A673 (cell line): ENCODE measurements at regions not wholly inside any gene's neighbourhood (a gene's known extent, or its start where the extent isn't known, plus 50 kb on each side); places are given as distances from the start of the nearest gene placed in this dataset.

Experiments used
- BruUV-seq: library from RNA; stranded (reverse); fragments of 400-500 nt; replicated peaks from 2 replicates; lab custom pipeline; 2021; lab: Mats Ljungman, UMichigan
- CTCF ChIA-PET: fragments of 300-600 bp; sonication (Branson Sonifier 250); formaldehyde crosslinking; loops from one replicate; lab custom pipeline; 2022; ENCODE audit warnings: antibody characterized with exemption; lab: Charles Lee
- POLR2A ChIA-PET: fragments of 300-600 bp; sonication (Branson Sonifier 250); formaldehyde crosslinking; loops from one replicate; lab custom pipeline; 2022; ENCODE audit warnings: antibody characterized with exemption; ENCODE audit not compliant: low non-redundant PET; lab: Charles Lee
- DNase-seq: peaks from one replicate; pipeline ENCODE4 v3.0.0-alpha.2; 2015; ENCODE audit warnings: low spot score
- H3K27ac ChIP-seq: fragments of 200-600 bp; sonication (generic); 2 replicates; pipeline ENCODE4 v1.5.1; 2016; ENCODE audit warnings: mixed run types, low read depth, mild to moderate bottlenecking, mixed read lengths, antibody characterized with exemption, low read length; ENCODE audit not compliant: poor library complexity, severe bottlenecking
- H3K27me3 ChIP-seq: fragments of 200-600 bp; sonication (generic); replicated peaks from 2 replicates; pipeline ENCODE4 v1.6.1; 2017; ENCODE audit warnings: mixed run types, low read depth, mild to moderate bottlenecking, mixed read lengths, antibody characterized with exemption, low read length; ENCODE audit not compliant: insufficient read depth, poor library complexity
- H3K36me3 ChIP-seq: fragments of 200-600 bp; sonication (generic); 2 replicates; pipeline ENCODE4 v1.6.1; 2016; ENCODE audit warnings: mixed run types, mild to moderate bottlenecking, mixed read lengths, antibody characterized with exemption, low read length; ENCODE audit not compliant: insufficient read depth, poor library complexity, severe bottlenecking
- H3K4me1 ChIP-seq: fragments of 200-600 bp; sonication (generic); 2 replicates; pipeline ENCODE4 v1.6.1; 2017; ENCODE audit warnings: mixed run types, mild to moderate bottlenecking, mixed read lengths, antibody characterized with exemption, low read length; ENCODE audit not compliant: insufficient read depth, poor library complexity, severe bottlenecking
- H3K4me3 ChIP-seq: fragments of 200-600 bp; sonication (generic); 2 replicates; pipeline ENCODE4 v1.5.1; 2016; ENCODE audit warnings: low read depth, mixed run types, mild to moderate bottlenecking, mixed read lengths, low read length; ENCODE audit not compliant: poor library complexity, severe bottlenecking
- H3K9me3 ChIP-seq: fragments of 200-600 bp; sonication (generic); 2 replicates; pipeline ENCODE4 v1.6.1; 2016; ENCODE audit warnings: mixed run types, low read depth, mild to moderate bottlenecking, mixed read lengths, antibody characterized with exemption, low read length; ENCODE audit not compliant: poor library complexity, severe bottlenecking
- CTCF ChIP-seq: fragments of 300-800, 200-600 bp; sonication (generic); conservative IDR thresholded peaks from 2 replicates; pipeline ENCODE4 v1.5.1; 2017; ENCODE audit warnings: low read depth, mild to moderate bottlenecking, antibody characterized with exemption, low read length, moderate library complexity, mixed read lengths
- EZH2 ChIP-seq: fragments of 200-600 bp; sonication (generic); IDR thresholded peaks from 2 replicates; pipeline ENCODE4 v1.6.1; 2017; ENCODE audit warnings: borderline replicate concordance, low read depth, mild to moderate bottlenecking, mixed read lengths, antibody characterized with exemption, low read length; ENCODE audit not compliant: poor library complexity, severe bottlenecking
- intact Hi-C: fragments of 100-400 bp; cut with micrococcal nuclease; formaldehyde crosslinking; loops from one replicate; pipeline ENCODE4 v1.10.0; 2022; ENCODE audit not compliant: unreplicated experiment

GRCh38 chr10:101284101-101284743, 55.0 kb upstream of the LBX1 start:
- Histone ChIP-seq H3K4me3 (no peak overlapping the region), H3K27ac (no peak overlapping the region), H3K36me3 (no peaks in the 10 kb centered on the region), H3K4me1 (no peaks in the 10 kb centered on the region), H3K27me3 (peaks cover 34% of the 10 kb centered on the region), H3K9me3 (no peaks in the 10 kb centered on the region)
- intact Hi-C loops, result no loop called here
- POLR2A ChIA-PET, result no interaction called here
- TF ChIP-seq EZH2 (peak; percentile 68), CTCF (no peak)
- no TSS peak for BruUV-seq
- CTCF ChIA-PET, result no interaction called here
- no peak for DNase-seq

- DNase-seq, result no peak
- intact Hi-C loops, result no loop called here
- peaks cover 34% of the 10 kb centered on the region for H3K27me3 ChIP-seq
These were observed 55.6 kb upstream of the LBX1 start for GRCh38 chr10:101284744-101285463.

GRCh38 chr10:101285519-101286070, 56.3 kb upstream of the LBX1 start:
- Histone ChIP-seq H3K27ac (no peak overlapping the region), H3K9me3 (no peaks in the 10 kb centered on the region), H3K4me3 (no peak overlapping the region), H3K4me1 (no peaks in the 10 kb centered on the region), H3K27me3 (peaks cover 39% of the 10 kb centered on the region), H3K36me3 (no peaks in the 10 kb centered on the region)
- ChIA-PET POLR2A (no interaction called here), CTCF (no interaction called here)
- TF ChIP-seq EZH2 (no peak), CTCF (no peak)
- intact Hi-C loops, result no loop called here
- DNase-seq, result no peak
- no TSS peak for BruUV-seq

More at GRCh38 chr10:101284744-101285463, 55.6 kb upstream of the LBX1 start:
- no TSS peak for BruUV-seq
- H3K27ac ChIP-seq, result no peak overlapping the region
- TF ChIP-seq CTCF, result no peak
- no peak for TF ChIP-seq EZH2
- CTCF ChIA-PET, result no interaction called here
- H3K9me3 ChIP-seq, result no peaks in the 10 kb centered on the region
- H3K4me1 ChIP-seq, result no peaks in the 10 kb centered on the region
- no peak overlapping the region for H3K4me3 ChIP-seq
- POLR2A ChIA-PET, result no interaction called here
- H3K36me3 ChIP-seq, result no peaks in the 10 kb centered on the region
